H1 (cell line): ENCODE measurements at regions not wholly inside any gene's neighbourhood (a gene's known extent, or its start where the extent isn't known, plus 50 kb on each side); places are given as distances from the start of the nearest gene placed in this dataset.

Source experiments
- CTCF ChIP-seq, 3 experiments: IDR thresholded peaks; 1 replicate in 2 of 3; 2 replicates in 1 of 3; pipeline versions ENCODE4 v1.5.1 to v1.6.1; 2011; ENCODE audit warnings: low read length in 3 of 3, mild to moderate bottlenecking in 3 of 3, inconsistent platforms in 2 of 3, low read depth in 1 of 3, moderate library complexity in 1 of 3; ENCODE audit not compliant: insufficient read depth in 1 of 3; ENCODE audit errors: control extremely low read depth in 1 of 3
- EZH2 ChIP-seq: fragments of 200-600 bp; sonication (generic); IDR thresholded peaks from 2 replicates; pipeline ENCODE4 v1.7.1; 2012; ENCODE audit warnings: low read depth, mild to moderate bottlenecking, moderate library complexity, low read length, inconsistent platforms; ENCODE audit not compliant: severe bottlenecking
- RAD21 ChIP-seq, 2 experiments: IDR thresholded peaks in 1 of 2; conservative IDR thresholded peaks in 1 of 2; 2 replicates each; pipeline ENCODE4 v1.6.1; 2011; ENCODE audit warnings: low read depth in 2 of 2, low read length in 2 of 2, improper control_type of control experiment in 1 of 2, inconsistent platforms in 1 of 2, mild to moderate bottlenecking in 1 of 2, moderate library complexity in 1 of 2
- TEAD4 ChIP-seq: IDR thresholded peaks from 2 replicates; pipeline ENCODE4 v1.6.1; 2012; ENCODE audit warnings: low read depth, low read length, inconsistent platforms, mixed read lengths

- TF ChIP-seq RAD21 (IDR thresholded peaks at IDR 0.05 in 1 of 2, conservative IDR thresholded peaks at IDR 0.05 in 1 of 2; ENCODE audit: low read depth in 2 of 2, low read length in 2 of 2) (no peak), TEAD4 (no peak), CTCF (IDR thresholded peaks at IDR 0.05; ENCODE audit: control extremely low read depth in 1 of 3, insufficient read depth in 1 of 3, low read depth in 1 of 3, low read length in 3 of 3) (no peak), EZH2 (no peak)
Observed at GRCh38 chr2:228629251-228629650, 447.8 kb upstream of the SPHKAP start.
